ENCODE measurements at regions not wholly inside any gene's neighbourhood (a gene's known extent, or its start where the extent isn't known, plus 50 kb on each side); places are given as distances from the start of the nearest gene placed in this dataset.
A peak's percentile ranks its signal among the peaks of the same experiment; 100 is the strongest.

DNA sequence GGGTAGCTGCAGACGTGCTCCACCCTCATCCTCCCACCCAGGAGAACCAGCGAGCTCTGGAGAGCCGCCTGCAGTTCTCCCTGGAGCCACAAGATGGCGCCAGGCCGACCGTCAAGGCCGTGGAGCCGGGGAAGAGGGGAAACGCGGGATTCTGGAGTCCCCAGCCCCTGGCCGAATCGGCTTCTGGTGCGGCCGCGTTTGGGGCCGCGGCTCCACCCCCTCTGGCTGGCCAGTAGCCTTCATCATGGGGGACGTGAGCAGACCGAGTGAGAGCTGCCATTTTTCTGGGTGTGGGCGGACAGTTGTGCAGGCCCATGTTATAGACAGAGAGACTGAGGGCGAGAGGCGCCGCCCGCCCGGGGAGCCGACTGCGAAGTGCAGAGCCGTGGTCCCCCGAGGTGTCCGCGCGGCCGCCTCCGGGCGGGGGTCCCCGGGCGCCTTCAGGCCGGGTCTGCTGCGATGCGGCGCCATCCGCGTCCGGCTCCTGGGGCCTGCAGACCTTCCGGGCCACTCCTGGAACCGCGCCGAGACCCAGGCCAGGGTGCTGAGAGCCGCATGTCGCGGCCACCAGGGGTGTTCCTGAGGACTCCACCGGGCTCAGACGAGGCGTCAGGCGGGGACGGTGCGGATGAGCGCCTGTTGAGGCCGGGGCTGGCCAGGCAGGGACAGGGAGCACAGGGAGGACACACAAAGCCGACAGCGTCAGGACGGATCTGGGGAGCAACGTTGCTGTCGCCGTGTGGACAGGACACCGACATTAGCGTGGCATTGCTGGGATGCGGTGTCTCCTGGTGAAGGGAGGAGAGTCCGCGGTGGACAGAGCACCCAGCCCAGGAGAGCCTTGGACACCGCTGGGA is 418.2 kb upstream of the HS6ST1 start:
- Histone ChIP-seq H3K4me3 (replicated peaks in 1 of 4; ENCODE audit: control extremely low read depth in 1 of 4, insufficient read depth in 1 of 4, low read depth in 3 of 4, low read length in 4 of 4) (peak overlapping the region in 2 of 4 experiments; percentile 27 to 33), H3K79me2 (ENCODE audit: control insufficient read depth, insufficient read depth, low read length) (no peaks in the 10 kb centered on the region), H3K27me3 (ENCODE audit: control insufficient read depth, insufficient read depth, low read length) (no peaks in the 10 kb centered on the region), H2AFZ (ENCODE audit: low read length) (no peak overlapping the region), H3K9ac (ENCODE audit: insufficient read depth, low read length) (no peak overlapping the region), H3K4me1 (ENCODE audit: control insufficient read depth, extremely low read depth, insufficient read depth, low read length) (peaks cover 4% of the 10 kb centered on the region), H3K4me2 (ENCODE audit: extremely low read depth, insufficient read depth, low read length) (peak overlapping the region; percentile 39), H3K9me3 (ENCODE audit: control insufficient read depth, insufficient read depth, low read depth, low read length) (no peaks in the 10 kb centered on the region), H4K20me1 (ENCODE audit: control insufficient read depth, extremely low read depth, insufficient read depth, low read length) (no peaks in the 10 kb centered on the region), H3K27ac (ENCODE audit: insufficient read depth, low read length) (no peak overlapping the region), H3K36me3 (ENCODE audit: control insufficient read depth, insufficient read depth, low read length) (no peaks in the 10 kb centered on the region)
- TF ChIP-seq EZH2 (IDR thresholded peaks at IDR 0.05; ENCODE audit: low read length, missing control alignments), result no peak
- TF ChIP-seq, protein P1, sequence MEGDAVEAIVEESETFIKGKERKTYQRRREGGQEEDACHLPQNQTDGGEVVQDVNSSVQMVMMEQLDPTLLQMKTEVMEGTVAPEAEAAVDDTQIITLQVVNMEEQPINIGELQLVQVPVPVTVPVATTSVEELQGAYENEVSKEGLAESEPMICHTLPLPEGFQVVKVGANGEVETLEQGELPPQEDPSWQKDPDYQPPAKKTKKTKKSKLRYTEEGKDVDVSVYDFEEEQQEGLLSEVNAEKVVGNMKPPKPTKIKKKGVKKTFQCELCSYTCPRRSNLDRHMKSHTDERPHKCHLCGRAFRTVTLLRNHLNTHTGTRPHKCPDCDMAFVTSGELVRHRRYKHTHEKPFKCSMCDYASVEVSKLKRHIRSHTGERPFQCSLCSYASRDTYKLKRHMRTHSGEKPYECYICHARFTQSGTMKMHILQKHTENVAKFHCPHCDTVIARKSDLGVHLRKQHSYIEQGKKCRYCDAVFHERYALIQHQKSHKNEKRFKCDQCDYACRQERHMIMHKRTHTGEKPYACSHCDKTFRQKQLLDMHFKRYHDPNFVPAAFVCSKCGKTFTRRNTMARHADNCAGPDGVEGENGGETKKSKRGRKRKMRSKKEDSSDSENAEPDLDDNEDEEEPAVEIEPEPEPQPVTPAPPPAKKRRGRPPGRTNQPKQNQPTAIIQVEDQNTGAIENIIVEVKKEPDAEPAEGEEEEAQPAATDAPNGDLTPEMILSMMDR (conservative IDR thresholded peaks at IDR 0.05 in 1 of 2, IDR thresholded peaks at IDR 0.05 in 1 of 2; ENCODE audit: low read depth in 1 of 2, low read length in 2 of 2), result peak; percentile 95 to 98
- DNase-seq (ENCODE audit: low read depth in 2 of 2), result peak; percentile 57 to 75

GRCh38 chr2:128737546-128737826 is 418.8 kb upstream of the HS6ST1 start:
- no peak for DNase-seq (ENCODE audit: low read depth in 2 of 2)
- peaks cover 4% of the 10 kb centered on the region for H3K4me1 ChIP-seq (ENCODE audit: control insufficient read depth, extremely low read depth, insufficient read depth, low read length)
- H3K27ac ChIP-seq (ENCODE audit: insufficient read depth, low read length), result no peak overlapping the region
- H3K79me2 ChIP-seq (ENCODE audit: control insufficient read depth, insufficient read depth, low read length), result no peaks in the 10 kb centered on the region
- no peak overlapping the region for H3K9ac ChIP-seq (ENCODE audit: insufficient read depth, low read length)
- H3K9me3 ChIP-seq (ENCODE audit: control insufficient read depth, insufficient read depth, low read depth, low read length), result no peaks in the 10 kb centered on the region
- no peak overlapping the region for H3K4me3 ChIP-seq (replicated peaks in 1 of 4; ENCODE audit: control extremely low read depth in 1 of 4, insufficient read depth in 1 of 4, low read depth in 3 of 4, low read length in 4 of 4)
- TF ChIP-seq, protein P1 (conservative IDR thresholded peaks at IDR 0.05 in 1 of 2, IDR thresholded peaks at IDR 0.05 in 1 of 2; ENCODE audit: low read depth in 1 of 2, low read length in 2 of 2), result no peak
- TF ChIP-seq EZH2 (IDR thresholded peaks at IDR 0.05; ENCODE audit: low read length, missing control alignments), result no peak
- H4K20me1 ChIP-seq (ENCODE audit: control insufficient read depth, extremely low read depth, insufficient read depth, low read length), result no peaks in the 10 kb centered on the region
- H3K36me3 ChIP-seq (ENCODE audit: control insufficient read depth, insufficient read depth, low read length), result no peaks in the 10 kb centered on the region
- H3K27me3 ChIP-seq (ENCODE audit: control insufficient read depth, insufficient read depth, low read length), result no peaks in the 10 kb centered on the region
- no peak overlapping the region for H2AFZ ChIP-seq (ENCODE audit: low read length)
- no peak overlapping the region for H3K4me2 ChIP-seq (ENCODE audit: extremely low read depth, insufficient read depth, low read length)

- no peaks in the 10 kb centered on the region for H3K9me3 ChIP-seq (ENCODE audit: control insufficient read depth, insufficient read depth, low read depth, low read length)
- H3K27ac ChIP-seq (ENCODE audit: insufficient read depth, low read length), result no peak overlapping the region
- no peaks in the 10 kb centered on the region for H3K79me2 ChIP-seq (ENCODE audit: control insufficient read depth, insufficient read depth, low read length)
- no peaks in the 10 kb centered on the region for H3K27me3 ChIP-seq (ENCODE audit: control insufficient read depth, insufficient read depth, low read length)
- no peak overlapping the region for H3K9ac ChIP-seq (ENCODE audit: insufficient read depth, low read length)
- no peak overlapping the region for H3K4me2 ChIP-seq (ENCODE audit: extremely low read depth, insufficient read depth, low read length)
- TF ChIP-seq, protein P1 (conservative IDR thresholded peaks at IDR 0.05 in 1 of 2, IDR thresholded peaks at IDR 0.05 in 1 of 2; ENCODE audit: low read depth in 1 of 2, low read length in 2 of 2), result no peak
- no peak for TF ChIP-seq EZH2 (IDR thresholded peaks at IDR 0.05; ENCODE audit: low read length, missing control alignments)
- H2AFZ ChIP-seq (ENCODE audit: low read length), result no peak overlapping the region
- no peak for DNase-seq (ENCODE audit: low read depth in 2 of 2)
- peaks cover under 1% of the 10 kb centered on the region for H3K4me1 ChIP-seq (ENCODE audit: control insufficient read depth, extremely low read depth, insufficient read depth, low read length)
- H4K20me1 ChIP-seq (ENCODE audit: control insufficient read depth, extremely low read depth, insufficient read depth, low read length), result no peaks in the 10 kb centered on the region
- no peaks in the 10 kb centered on the region for H3K36me3 ChIP-seq (ENCODE audit: control insufficient read depth, insufficient read depth, low read length)
- H3K4me3 ChIP-seq (replicated peaks in 1 of 4; ENCODE audit: control extremely low read depth in 1 of 4, insufficient read depth in 1 of 4, low read depth in 3 of 4, low read length in 4 of 4), result no peak overlapping the region
Measured at GRCh38 chr2:128738446-128739110, 419.9 kb upstream of the HS6ST1 start.
